Motor neuron (in vitro differentiated cells): ENCODE measurements at regions not wholly inside any gene's neighbourhood (a gene's known extent, or its start where the extent isn't known, plus 50 kb on each side); places are given as distances from the start of the nearest gene placed in this dataset.

Experiments used
- ATAC-seq, 8 experiments: fragments of 200-7000 bp; cut with Tn5 transposase; replicated peaks in 6 of 8; 2 replicates each; pipeline ENCODE4 v1.8.0; 2021; ENCODE audit warnings: mild to moderate bottlenecking in 8 of 8, moderate library complexity in 8 of 8
- H3K27ac ChIP-seq, 2 donors: fragments of 250-450 bp; sonication (Bioruptor Pico); 2 replicates each; pipeline ENCODE4 v1.9.0; 2021; ENCODE audit warnings: antibody characterized with exemption in 2 of 2, mild to moderate bottlenecking in 2 of 2, moderate library complexity in 1 of 2
- H3K4me1 ChIP-seq, 2 donors: fragments of 250-450 bp; sonication (Bioruptor Pico); replicated peaks in 1 of 2; 2 replicates each; pipeline ENCODE4 v1.6.1; 2021; ENCODE audit warnings: antibody characterized with exemption in 2 of 2, mild to moderate bottlenecking in 2 of 2, moderate library complexity in 1 of 2
- H3K4me3 ChIP-seq, 5 donors: fragments of 250-450 bp; sonication (Bioruptor Pico); 2 replicates each; pipeline ENCODE4 v1.9.0; 2021; ENCODE audit warnings: antibody characterized with exemption in 5 of 5, mild to moderate bottlenecking in 5 of 5, moderate library complexity in 4 of 5
- WGBS, 10 experiments: fragments of 450-650 bp; shearing (Covaris generic); methylation state at CpG; one replicate each; pipeline ENCODE4 v1.0.0; 2022; 5-methylcytosine and 5-hydroxymethylcytosine counted together
- in situ Hi-C, 9 experiments: fragments of 400-800 bp; cut with MboI; loops; one replicate each; pipeline ENCODE4 v1.15.0; 2021; ENCODE audit warnings: low sequenced_read_pairs in 9 of 9, low pct_unique_long_range_greater_than_20kb in 2 of 9; ENCODE audit not compliant: unreplicated experiment in 9 of 9

- no peak for ATAC-seq
- Histone ChIP-seq H3K27ac (no peak overlapping the region), H3K4me1 (peaks cover 0 to 3% of the 10 kb centered on the region in 2 donors), H3K4me3 (no peak overlapping the region)
- in situ Hi-C loops, result no loop called here
- 19 to 93% (median 86%) methylated on average over 1 to 3 of the region's 3 CpGs for WGBS, 10 experiments
These were observed 232.3 kb downstream of the MREG start for GRCh38 chr2:215780907-215781685.

GRCh38 chr2:215780313-215780712 lies 233.0 kb downstream of the MREG start:
- H3K27ac ChIP-seq, result no peak overlapping the region
- in situ Hi-C loops, result no loop called here
- H3K4me3 ChIP-seq, result no peak overlapping the region
- WGBS, 10 experiments, result 33 to 93% (median 76%) methylated on average over 3 to 5 of the region's 5 CpGs
- H3K4me1 ChIP-seq, result peaks cover 0 to 3% of the 10 kb centered on the region in 2 donors
- no peak for ATAC-seq

GRCh38 chr2:215779912-215780311 lies 233.4 kb downstream of the MREG start:
- 67 to 100% (median 93%) methylated on average over 1 to 3 of the region's 3 CpGs; no CpG with 5 or more reads in 1 of the 10 experiments for WGBS, 10 experiments
- H3K4me3 ChIP-seq, result no peak overlapping the region
- in situ Hi-C loops, result no loop called here
- no peak for ATAC-seq
- H3K4me1 ChIP-seq, result peaks cover 0 to 3% of the 10 kb centered on the region in 2 donors
- H3K27ac ChIP-seq, result no peak overlapping the region

GRCh38 chr2:215777465-215778044 lies 235.8 kb downstream of the MREG start:
- ATAC-seq, result no peak
- no peak overlapping the region for H3K4me3 ChIP-seq

GRCh38 chr2:215775106-215775505 lies 238.2 kb downstream of the MREG start:
- Histone ChIP-seq H3K4me1 (no peaks in the 10 kb centered on the region), H3K4me3 (no peak overlapping the region), H3K27ac (no peak overlapping the region)
- ATAC-seq, result no peak
- 0 to 81% (median 62%) methylated on average over 1 to 4 of the region's 4 CpGs; no CpG with 5 or more reads in 1 of the 10 experiments for WGBS, 10 experiments
- in situ Hi-C loops, result no loop called here

More at GRCh38 chr2:215777465-215778044, 235.8 kb downstream of the MREG start:
- in situ Hi-C loops, result no loop called here
- Histone ChIP-seq H3K4me1 (no peaks in the 10 kb centered on the region), H3K27ac (no peak overlapping the region)
- 65 to 100% (median 87%) methylated on average over 2 to 7 of the region's 7 CpGs; no CpG with 5 or more reads in 2 of the 10 experiments for WGBS, 10 experiments

GRCh38 chr2:215773728-215774127 lies 239.6 kb downstream of the MREG start:
- WGBS, 10 experiments, result 0 to 80% (median 55%) methylated on average over 1 to 2 of the region's 2 CpGs; no CpG with 5 or more reads in 6 of the 10 experiments
- Histone ChIP-seq H3K4me3 (no peak overlapping the region), H3K4me1 (no peaks in the 10 kb centered on the region), H3K27ac (no peak overlapping the region)
- peak in 3 of 8 experiments; percentile 9 to 88 (median 61) for ATAC-seq
- in situ Hi-C loops, result no loop called here

GRCh38 chr2:215772634-215773563 lies 240.5 kb downstream of the MREG start:
- WGBS, 10 experiments, result 60 to 100% (median 83%) methylated on average over 1 to 5 of the region's 5 CpGs
- H3K4me3 ChIP-seq, result no peak overlapping the region
- H3K27ac ChIP-seq, result no peak overlapping the region
- peak in 1 of 8 experiments; percentile 60 for ATAC-seq
- no peaks in the 10 kb centered on the region for H3K4me1 ChIP-seq
- in situ Hi-C loops, result no loop called here

- WGBS, 10 experiments, result 36 to 100% (median 67%) methylated on average over 1 of the region's 1 CpG; no CpG with 5 or more reads in 3 of the 10 experiments
- in situ Hi-C loops, result no loop called here
- Histone ChIP-seq H3K4me3 (no peak overlapping the region), H3K27ac (no peak overlapping the region), H3K4me1 (no peaks in the 10 kb centered on the region)
- ATAC-seq, result no peak
These were observed 241.3 kb downstream of the MREG start for GRCh38 chr2:215772003-215772402.

GRCh38 chr2:215771241-215771640 lies 242.1 kb downstream of the MREG start:
- H3K4me3 ChIP-seq, result no peak overlapping the region
- H3K27ac ChIP-seq, result no peak overlapping the region
- ATAC-seq, result no peak
- H3K4me1 ChIP-seq, result no peaks in the 10 kb centered on the region
- in situ Hi-C loops, result no loop called here
- 93 to 100% (median 100%) methylated on average over 1 to 2 of the region's 2 CpGs; no CpG with 5 or more reads in 1 of the 10 experiments for WGBS, 10 experiments

- WGBS, 10 experiments, result 81 to 100% (median 92%) methylated on average over 1 to 4 of the region's 4 CpGs; no CpG with 5 or more reads in 3 of the 10 experiments
- Histone ChIP-seq H3K4me1 (no peaks in the 10 kb centered on the region), H3K4me3 (no peak overlapping the region), H3K27ac (no peak overlapping the region)
- in situ Hi-C loops, result no loop called here
- ATAC-seq, result no peak
These were observed 242.7 kb downstream of the MREG start for GRCh38 chr2:215770668-215771067.

- Histone ChIP-seq H3K4me1 (no peaks in the 10 kb centered on the region), H3K4me3 (no peak overlapping the region), H3K27ac (no peak overlapping the region)
- ATAC-seq, result no peak
- 58 to 92% (median 83%) methylated on average over 1 to 2 of the region's 2 CpGs; no CpG with 5 or more reads in 1 of the 10 experiments for WGBS, 10 experiments
- in situ Hi-C loops, result no loop called here
These were observed 244.1 kb downstream of the MREG start for GRCh38 chr2:215769246-215769645.

- Histone ChIP-seq H3K27ac (no peak overlapping the region), H3K4me1 (no peaks in the 10 kb centered on the region), H3K4me3 (no peak overlapping the region)
- ATAC-seq, result no peak
- in situ Hi-C loops, result no loop called here
- WGBS, 10 experiments, result 57 to 100% (median 100%) methylated on average over 1 of the region's 1 CpG; no CpG with 5 or more reads in 1 of the 10 experiments
These were observed 245.7 kb downstream of the MREG start for GRCh38 chr2:215767625-215768024.
